SJCRH30 (cell line): ENCODE measurements at regions not wholly inside any gene's neighbourhood (a gene's known extent, or its start where the extent isn't known, plus 50 kb on each side); places are given as distances from the start of the nearest gene placed in this dataset.
"Not testable (repeated sequence)": the region's sequence is repeated elsewhere in the genome, so short reads cannot be mapped to it uniquely, and the experiment has no call there.

Experiments used
- DNase-seq, 2 experiments: peaks; one replicate each; pipeline ENCODE4 v3.0.0-alpha.2; 2015 to 2020
- H3K27ac ChIP-seq: fragments of 250-450 bp; sonication (Bioruptor Pico); 2 replicates; pipeline ENCODE4 v1.5.1; 2020; ENCODE audit warnings: mild to moderate bottlenecking, moderate library complexity
- H3K27me3 ChIP-seq: fragments of 250-450 bp; sonication (Bioruptor Pico); 2 replicates; pipeline ENCODE4 v1.5.1; 2020; ENCODE audit warnings: mild to moderate bottlenecking, moderate library complexity
- H3K36me3 ChIP-seq: fragments of 250-450 bp; sonication (Bioruptor Pico); 2 replicates; pipeline ENCODE4 v1.5.1; 2020; ENCODE audit warnings: mild to moderate bottlenecking, moderate library complexity
- H3K4me1 ChIP-seq: fragments of 250-450 bp; sonication (Bioruptor Pico); 2 replicates; pipeline ENCODE4 v1.5.1; 2020; ENCODE audit warnings: mild to moderate bottlenecking, moderate library complexity
- H3K4me3 ChIP-seq: fragments of 250-450 bp; sonication (Bioruptor Pico); 2 replicates; pipeline ENCODE4 v1.5.1; 2020; ENCODE audit warnings: mild to moderate bottlenecking, moderate library complexity
- H3K9me3 ChIP-seq: fragments of 250-450 bp; sonication (Bioruptor Pico); replicated peaks from 2 replicates; pipeline ENCODE4 v1.5.1; 2020; ENCODE audit warnings: mild to moderate bottlenecking, moderate library complexity

DNA sequence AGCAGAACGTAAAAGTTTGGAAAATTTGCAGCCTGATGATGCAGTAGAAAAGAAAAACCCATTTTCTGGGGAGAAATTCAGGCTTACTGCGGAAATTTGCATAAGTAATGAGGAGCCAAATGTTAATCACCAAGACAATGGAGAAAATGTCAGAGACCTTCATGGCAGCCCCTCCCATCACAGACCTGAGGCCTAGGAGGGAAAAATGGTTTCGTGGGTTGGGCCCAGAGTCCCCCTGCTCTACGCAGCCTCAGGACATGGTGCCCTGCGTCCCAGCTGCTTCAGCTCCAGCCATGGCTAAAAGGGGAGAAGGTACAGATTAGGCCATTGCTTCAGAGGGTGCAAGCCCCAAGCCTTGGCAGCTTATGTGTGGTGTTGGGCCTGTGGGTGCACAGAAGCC is 255.1 kb upstream of the DIPK2B start:
- H3K27ac ChIP-seq, DNase-seq: not testable (repeated sequence)

DNA sequence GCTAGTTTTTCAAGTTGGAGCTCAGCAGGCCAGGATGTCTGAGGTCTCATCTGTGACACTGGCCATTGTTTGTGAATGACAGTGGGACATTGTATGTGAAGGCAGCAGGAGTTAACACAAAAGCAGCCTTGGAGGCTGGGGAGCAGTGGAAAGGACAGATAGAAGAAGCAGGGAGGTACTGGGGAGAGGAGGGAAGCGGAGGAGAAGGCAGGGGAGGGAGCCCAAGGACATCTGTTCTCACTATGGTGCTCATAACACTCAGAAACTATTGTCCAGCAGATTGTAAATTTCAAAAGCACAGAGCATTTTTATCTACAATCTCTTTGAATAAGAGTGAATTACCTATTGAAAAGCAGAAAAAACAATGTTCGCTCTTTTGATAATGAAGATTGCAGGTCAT is 253.6 kb upstream of the DIPK2B start:
- DNase-seq, result no peak
- no peaks in the 10 kb centered on the region for H3K36me3 ChIP-seq
- no peaks in the 10 kb centered on the region for H3K4me1 ChIP-seq
- H3K4me3 ChIP-seq, result no peak overlapping the region
- no peak overlapping the region for H3K27ac ChIP-seq
- no peaks in the 10 kb centered on the region for H3K27me3 ChIP-seq
- H3K9me3 ChIP-seq, result no peaks in the 10 kb centered on the region

More for the DNA sequence above, 255.1 kb upstream of the DIPK2B start:
- not testable (repeated sequence) for H3K9me3 ChIP-seq, H3K27me3 ChIP-seq, H3K4me3 ChIP-seq, H3K36me3 ChIP-seq, H3K4me1 ChIP-seq

DNA sequence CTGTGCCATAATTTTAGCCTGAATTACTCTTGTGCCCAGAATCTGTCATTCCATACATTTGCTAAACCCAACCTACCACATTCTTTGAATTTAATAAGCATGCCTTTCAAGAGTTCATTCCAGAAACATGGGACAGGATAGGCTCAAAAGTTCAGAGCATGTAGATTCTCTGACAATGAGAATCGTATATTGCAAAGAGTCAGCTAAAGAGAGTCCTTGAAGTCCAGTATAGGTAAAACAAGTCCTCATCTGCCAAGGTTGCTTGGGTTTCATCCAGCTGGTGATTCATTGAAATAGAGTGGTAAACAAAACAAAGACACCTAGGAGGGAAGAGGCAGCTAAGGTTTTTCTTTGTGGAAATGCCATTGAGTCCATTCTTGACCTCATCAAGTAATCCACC is 249.3 kb upstream of the DIPK2B start:
- H3K36me3 ChIP-seq, result no peaks in the 10 kb centered on the region
- no peak overlapping the region for H3K27ac ChIP-seq
- H3K4me1 ChIP-seq, result no peaks in the 10 kb centered on the region
- no peak overlapping the region for H3K4me3 ChIP-seq
- no peak for DNase-seq
- no peaks in the 10 kb centered on the region for H3K27me3 ChIP-seq
- no peaks in the 10 kb centered on the region for H3K9me3 ChIP-seq

DNA sequence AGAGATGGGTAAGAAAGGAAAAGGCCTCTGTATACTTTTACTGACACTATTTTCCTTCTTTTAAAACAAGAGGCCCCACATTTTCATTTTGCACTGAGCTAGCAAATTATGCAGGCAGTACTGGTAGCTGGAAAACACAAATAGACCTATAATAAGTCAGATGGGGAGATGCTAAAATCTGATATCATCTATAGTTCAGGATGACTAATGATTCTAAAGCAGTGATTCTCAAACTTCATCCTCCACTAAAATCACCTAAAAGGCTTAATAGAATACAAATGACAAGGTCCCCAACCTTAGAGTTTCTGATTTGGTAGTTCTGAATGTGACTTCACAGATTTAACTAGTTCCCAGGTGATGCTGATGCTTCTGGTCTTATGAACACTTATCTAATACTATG is 247.3 kb upstream of the DIPK2B start:
- Histone ChIP-seq H3K36me3 (no peaks in the 10 kb centered on the region), H3K27ac (no peak overlapping the region), H3K4me1 (no peaks in the 10 kb centered on the region), H3K27me3 (no peaks in the 10 kb centered on the region), H3K9me3 (no peaks in the 10 kb centered on the region), H3K4me3 (no peak overlapping the region)
- DNase-seq, result no peak

DNA sequence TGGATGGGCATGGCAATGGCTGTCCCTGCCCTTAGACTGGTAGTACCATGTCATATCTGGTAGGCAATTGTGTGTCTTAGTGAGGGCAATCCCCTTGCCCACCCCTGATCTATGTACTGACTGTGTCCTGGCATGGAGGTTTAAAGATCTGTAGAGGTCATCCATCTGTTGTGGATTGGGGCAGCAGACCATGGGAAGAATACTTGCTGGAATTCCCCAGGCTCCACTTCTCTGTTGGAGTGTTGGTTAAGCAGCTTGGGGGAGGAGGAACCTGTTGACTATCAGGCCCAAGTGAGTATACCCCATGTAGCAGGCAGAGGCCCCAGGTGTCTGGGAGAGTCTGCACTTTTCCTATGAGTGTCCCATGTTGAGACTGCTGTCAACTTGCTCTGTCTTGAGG is 246.7 kb upstream of the DIPK2B start:
- no peaks in the 10 kb centered on the region for H3K9me3 ChIP-seq
- H3K36me3 ChIP-seq, result no peaks in the 10 kb centered on the region
- no peak overlapping the region for H3K27ac ChIP-seq
- H3K4me3 ChIP-seq, result no peak overlapping the region
- H3K27me3 ChIP-seq, result no peaks in the 10 kb centered on the region
- no peak for DNase-seq
- no peaks in the 10 kb centered on the region for H3K4me1 ChIP-seq

DNA sequence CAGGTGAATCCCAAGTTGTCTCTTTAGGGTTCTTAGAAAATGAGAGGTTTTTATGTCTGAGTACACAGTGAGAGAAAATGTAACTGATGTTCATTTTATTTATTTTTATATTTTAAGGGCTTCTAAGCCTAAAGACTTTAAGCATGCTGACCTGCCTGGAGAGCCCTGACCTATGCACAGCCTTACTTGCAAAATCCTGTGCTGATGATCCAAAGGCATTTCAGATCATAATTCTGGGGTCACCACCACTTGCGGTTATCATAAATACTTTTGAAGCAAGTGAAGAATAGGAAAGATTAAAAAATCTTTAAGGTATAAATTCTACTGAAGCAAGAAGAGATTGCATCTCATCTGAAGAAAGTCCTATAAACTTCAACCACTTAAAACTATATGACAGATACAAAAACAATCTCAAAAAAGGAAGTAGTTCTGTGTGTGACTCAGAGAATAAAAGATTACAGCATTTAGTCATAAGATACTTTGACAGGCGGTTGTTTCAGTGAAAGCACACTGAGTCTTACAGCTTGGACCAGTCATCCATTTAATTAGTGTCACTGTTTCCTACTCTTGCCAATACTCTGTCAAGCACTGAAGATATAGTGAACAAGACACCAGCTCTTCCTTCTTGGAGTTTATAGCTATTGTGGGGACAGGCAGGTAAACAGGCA is 245.2 kb upstream of the DIPK2B start:
- no peak for DNase-seq
- H3K9me3 ChIP-seq, result no peaks in the 10 kb centered on the region
- H3K27ac ChIP-seq, result no peak overlapping the region
- H3K4me1 ChIP-seq, result no peaks in the 10 kb centered on the region
- H3K4me3 ChIP-seq, result no peak overlapping the region
- H3K36me3 ChIP-seq, result no peaks in the 10 kb centered on the region
- H3K27me3 ChIP-seq, result no peaks in the 10 kb centered on the region

DNA sequence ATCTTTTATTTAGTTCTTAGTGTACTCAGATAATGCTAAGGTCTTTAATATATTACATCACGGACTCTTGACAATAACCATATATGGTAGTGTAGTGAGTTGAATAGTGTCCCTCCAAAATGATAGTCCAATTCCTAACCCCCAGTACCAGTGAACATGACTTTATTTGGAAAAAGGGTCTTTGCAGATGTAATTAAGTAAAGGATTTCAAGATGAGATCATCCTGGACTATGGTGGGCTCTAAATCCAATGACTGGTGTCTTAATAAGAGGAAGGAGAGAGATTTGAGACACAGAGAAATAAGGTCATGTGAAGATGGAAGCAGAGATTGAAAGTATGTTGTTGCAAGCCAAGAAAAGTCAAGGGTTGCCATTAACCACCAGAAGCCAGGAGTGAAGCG is 236.5 kb upstream of the DIPK2B start:
- Histone ChIP-seq H3K4me3 (no peak overlapping the region), H3K27ac (no peak overlapping the region), H3K27me3 (no peaks in the 10 kb centered on the region), H3K4me1 (no peaks in the 10 kb centered on the region), H3K36me3 (no peaks in the 10 kb centered on the region), H3K9me3 (no peaks in the 10 kb centered on the region)
- DNase-seq, result no peak

DNA sequence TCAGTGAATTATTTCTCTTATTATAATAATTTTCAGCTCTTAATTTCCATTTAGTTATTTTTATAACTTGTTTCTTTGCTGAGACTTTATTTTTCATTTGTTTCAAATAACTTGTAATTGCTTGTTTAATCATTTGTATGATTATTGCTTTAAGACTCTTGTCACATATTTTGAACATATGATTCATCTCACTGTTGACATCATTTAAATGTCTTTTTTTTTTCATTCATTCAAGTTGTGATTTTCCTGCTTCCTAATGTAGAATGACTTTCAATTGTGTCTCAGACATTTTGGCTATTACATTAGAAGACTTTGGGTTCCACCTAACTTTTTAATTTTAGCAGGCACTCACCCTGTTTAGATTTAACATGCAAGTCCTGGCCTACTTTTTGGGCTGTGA is 234.8 kb upstream of the DIPK2B start:
- Histone ChIP-seq H3K36me3 (no peaks in the 10 kb centered on the region), H3K4me3 (no peak overlapping the region), H3K27me3 (no peaks in the 10 kb centered on the region), H3K27ac (no peak overlapping the region), H3K9me3 (no peaks in the 10 kb centered on the region), H3K4me1 (no peaks in the 10 kb centered on the region)
- DNase-seq, result no peak

DNA sequence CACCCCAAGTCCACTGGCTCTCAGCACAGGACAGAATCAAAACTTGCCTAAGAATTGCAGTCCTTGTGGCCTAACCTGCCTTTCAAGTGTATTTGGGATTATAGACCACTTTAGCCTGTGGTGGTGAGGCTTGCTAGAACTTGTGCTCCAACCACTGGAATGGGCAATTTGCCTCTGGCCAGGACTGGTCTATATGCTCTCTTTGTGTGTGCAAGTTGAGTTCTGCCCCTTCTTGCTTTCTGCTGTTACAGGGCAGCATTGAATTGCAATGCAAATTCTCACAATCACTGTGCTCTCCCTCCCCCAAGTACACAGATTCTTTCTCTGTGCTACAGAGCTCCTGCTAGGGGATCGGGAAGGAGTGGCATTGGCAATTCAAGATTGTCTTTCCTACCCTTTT is 233.6 kb upstream of the DIPK2B start:
- no peak for DNase-seq

DNA sequence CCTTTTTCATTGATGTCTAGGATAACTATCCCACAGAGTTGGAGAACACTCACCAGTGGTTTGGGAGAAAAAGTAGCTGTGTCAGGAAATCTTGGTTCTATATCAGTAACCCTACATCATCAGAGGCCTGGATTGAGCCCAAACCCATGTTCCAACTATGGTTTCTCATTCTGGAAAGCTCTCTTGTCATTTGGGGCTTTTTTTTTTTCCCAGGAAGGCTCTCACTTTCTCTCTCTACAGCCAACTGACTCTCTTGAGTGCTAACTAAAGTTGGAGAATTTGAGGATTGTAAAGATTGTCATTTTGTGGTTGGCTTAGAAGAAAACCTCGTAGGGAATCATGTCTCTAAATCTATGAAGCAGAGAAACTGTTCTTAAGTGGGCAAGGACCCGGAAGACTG is 228.2 kb upstream of the DIPK2B start:
- no peak for DNase-seq
- no peaks in the 10 kb centered on the region for H3K9me3 ChIP-seq
- no peaks in the 10 kb centered on the region for H3K27me3 ChIP-seq
- no peak overlapping the region for H3K4me3 ChIP-seq
- H3K27ac ChIP-seq, result no peak overlapping the region
- H3K36me3 ChIP-seq, result no peaks in the 10 kb centered on the region
- H3K4me1 ChIP-seq, result no peaks in the 10 kb centered on the region

More for the DNA sequence above, 233.6 kb upstream of the DIPK2B start:
- H3K27ac ChIP-seq, result no peak overlapping the region
- no peaks in the 10 kb centered on the region for H3K36me3 ChIP-seq
- H3K27me3 ChIP-seq, result no peaks in the 10 kb centered on the region
- H3K4me1 ChIP-seq, result no peaks in the 10 kb centered on the region
- H3K4me3 ChIP-seq, result no peak overlapping the region
- H3K9me3 ChIP-seq, result no peaks in the 10 kb centered on the region

DNA sequence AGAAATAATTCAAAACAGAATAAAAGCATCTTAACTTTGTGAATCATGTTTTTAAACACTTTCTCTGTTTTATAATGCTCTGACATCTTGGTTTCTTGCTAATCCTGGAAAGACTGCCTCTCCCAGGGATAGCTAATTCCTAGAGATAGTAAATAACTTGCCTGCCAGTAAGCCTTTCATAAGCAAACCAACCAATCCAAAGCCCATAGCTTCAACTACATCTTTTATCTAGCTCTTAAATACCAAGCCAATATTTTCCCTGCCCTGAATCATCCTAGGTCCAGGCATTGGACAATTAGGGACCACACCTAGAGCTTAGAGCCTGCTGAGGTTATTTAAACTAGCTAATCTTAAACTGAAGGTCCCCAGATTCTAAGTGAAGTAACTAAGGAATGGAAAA is 223.7 kb upstream of the DIPK2B start:
- Histone ChIP-seq H3K4me3 (no peak overlapping the region), H3K27me3 (no peaks in the 10 kb centered on the region), H3K36me3 (no peaks in the 10 kb centered on the region), H3K4me1 (no peaks in the 10 kb centered on the region), H3K9me3 (no peaks in the 10 kb centered on the region), H3K27ac (no peak overlapping the region)
- DNase-seq, result no peak

DNA sequence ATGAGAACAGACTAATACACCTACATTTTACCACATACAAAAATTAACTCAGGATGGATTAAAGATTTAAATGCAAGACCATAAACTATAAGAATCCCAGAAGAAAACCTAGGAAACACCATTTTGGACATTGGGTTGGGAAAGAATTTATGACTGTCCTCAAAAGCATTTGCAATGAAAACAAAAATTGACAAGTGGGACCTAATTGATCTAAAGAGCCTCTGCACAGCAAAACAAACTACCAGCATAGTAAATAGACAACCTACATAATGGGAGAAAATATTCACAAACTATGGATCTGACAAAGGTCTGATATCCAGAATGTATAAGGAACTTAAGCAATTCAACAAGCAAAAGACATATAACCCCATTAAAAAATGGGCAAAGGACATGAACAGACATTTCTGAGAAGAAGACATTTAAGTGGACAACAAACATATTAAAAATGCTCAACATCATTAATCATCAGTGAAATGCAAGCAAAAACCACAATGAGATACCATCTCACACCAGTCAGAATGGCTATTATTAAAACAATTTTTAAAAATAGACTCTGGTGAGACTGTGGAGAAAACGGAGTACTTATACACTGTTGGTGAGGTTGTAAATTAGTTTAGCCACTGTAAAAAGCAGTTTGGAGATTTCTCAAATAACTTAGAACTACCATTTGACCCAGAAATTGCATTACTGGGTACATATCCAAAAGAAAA is 221.7 kb upstream of the DIPK2B start:
- Histone ChIP-seq H3K4me1 (no peaks in the 10 kb centered on the region), H3K4me3 (no peak overlapping the region), H3K9me3 (no peaks in the 10 kb centered on the region), H3K27me3 (no peaks in the 10 kb centered on the region), H3K36me3 (no peaks in the 10 kb centered on the region), H3K27ac (no peak overlapping the region)
- DNase-seq, result no peak

DNA sequence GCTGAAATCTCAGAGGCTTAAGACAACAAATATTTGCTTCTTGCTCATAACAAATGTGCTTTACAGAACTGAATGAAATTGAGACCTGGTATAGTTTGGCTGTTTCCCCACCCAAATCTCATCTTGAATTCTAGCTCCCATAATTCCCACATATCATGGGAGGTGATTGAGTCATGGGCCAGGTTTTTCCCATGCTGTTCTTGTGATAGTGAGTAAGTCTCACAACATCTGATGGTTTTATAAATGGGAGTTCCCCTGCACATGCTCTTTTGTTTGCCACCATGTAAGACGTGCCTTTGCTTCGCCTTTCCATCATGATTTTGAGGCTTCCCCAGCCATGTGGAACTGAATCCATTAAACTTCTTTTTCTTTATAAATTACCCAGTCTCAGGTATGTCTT is 221.1 kb upstream of the DIPK2B start:
- DNase-seq, result no peak
- H3K27me3 ChIP-seq, result no peaks in the 10 kb centered on the region
- H3K4me3 ChIP-seq, result no peak overlapping the region
- no peaks in the 10 kb centered on the region for H3K9me3 ChIP-seq
- no peaks in the 10 kb centered on the region for H3K4me1 ChIP-seq
- H3K36me3 ChIP-seq, result no peaks in the 10 kb centered on the region
- H3K27ac ChIP-seq, result no peak overlapping the region

DNA sequence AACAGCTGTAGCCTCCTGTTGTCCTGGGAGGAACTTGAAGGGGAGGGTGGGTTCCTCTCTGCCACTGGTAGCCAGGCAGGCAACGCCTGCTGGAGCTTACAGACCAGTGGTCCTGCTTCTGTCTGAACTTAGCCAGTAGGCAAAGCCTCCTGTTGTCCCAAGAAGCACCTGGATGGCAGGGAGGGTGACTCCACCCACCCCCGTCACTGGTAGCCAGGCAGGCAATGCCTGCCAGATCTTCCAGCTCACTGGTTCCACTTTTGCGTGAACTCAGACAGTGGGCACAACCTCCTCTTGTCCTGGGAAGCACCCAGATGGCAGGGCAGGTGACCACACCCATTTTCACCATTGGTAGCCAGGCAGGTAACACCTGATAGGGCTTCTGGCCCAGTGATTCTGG is 203.5 kb upstream of the DIPK2B start:
- H3K36me3 ChIP-seq, result no peaks in the 10 kb centered on the region
- H3K9me3 ChIP-seq, result no peaks in the 10 kb centered on the region
- DNase-seq, result no peak
- no peak overlapping the region for H3K27ac ChIP-seq
- H3K4me1 ChIP-seq, result no peaks in the 10 kb centered on the region
- no peak overlapping the region for H3K4me3 ChIP-seq
- no peaks in the 10 kb centered on the region for H3K27me3 ChIP-seq

DNA sequence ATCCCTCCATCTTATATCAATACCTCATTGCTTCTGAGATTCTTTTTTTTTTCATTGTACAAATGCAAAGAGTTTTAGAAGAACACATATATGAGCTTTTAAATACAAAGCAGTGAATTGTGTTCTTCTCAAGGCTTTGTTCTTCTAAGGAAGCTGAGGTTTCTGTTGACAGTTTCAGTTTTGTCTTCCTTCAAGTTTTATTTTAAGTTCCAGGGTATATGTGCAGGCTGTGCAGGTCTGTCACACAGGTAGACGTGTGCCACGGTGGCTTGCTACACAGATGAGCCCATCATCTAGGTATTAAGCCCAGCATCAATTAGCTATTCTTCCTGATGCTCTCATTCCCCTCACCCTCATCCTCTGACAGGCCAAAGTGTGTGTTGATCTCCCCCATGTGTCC is 201.2 kb upstream of the DIPK2B start:
- Histone ChIP-seq H3K27ac (no peak overlapping the region), H3K4me3 (no peak overlapping the region), H3K36me3 (no peaks in the 10 kb centered on the region), H3K9me3 (no peaks in the 10 kb centered on the region), H3K27me3 (no peaks in the 10 kb centered on the region), H3K4me1 (no peaks in the 10 kb centered on the region)
- DNase-seq, result no peak
